HEK293T (cell line): ENCODE measurements at regions not wholly inside any gene's neighbourhood (a gene's known extent, or its start where the extent isn't known, plus 50 kb on each side); places are given as distances from the start of the nearest gene placed in this dataset.

Experiments
- CTCF ChIA-PET: fragments of 350-600 bp; formaldehyde crosslinking; extraction: SDS; loops from one replicate; lab custom pipeline; 2021; ENCODE audit warnings: antibody characterized with exemption, inconsistent platforms; lab: Yijun Ruan, JAX
- POLR2A ChIA-PET: fragments of 350-600 bp; formaldehyde crosslinking; extraction: SDS; loops from one replicate; lab custom pipeline; 2020; ENCODE audit warnings: antibody characterized with exemption, inconsistent platforms; lab: Yijun Ruan, JAX
- DNase-seq: peaks from one replicate; pipeline ENCODE4 v3.0.0; 2012; ENCODE audit warnings: mixed read lengths; ENCODE audit errors: extremely low spot score
- ARNT ChIP-seq: fragments of 450-650 bp; IDR thresholded peaks from 2 replicates; pipeline ENCODE4 v1.6.1; 2017; ENCODE audit warnings: mild to moderate bottlenecking
- BHLHE40 ChIP-seq: fragments of 450-650 bp; IDR thresholded peaks from 2 replicates; pipeline ENCODE4 v1.6.1; 2016; ENCODE audit warnings: mild to moderate bottlenecking, moderate library complexity, borderline replicate concordance
- CTBP1 ChIP-seq: fragments of 450-650 bp; IDR thresholded peaks from 2 replicates; pipeline ENCODE4 v1.6.1; 2016; ENCODE audit warnings: borderline replicate concordance
- ELF4 ChIP-seq: fragments of 450-650 bp; IDR thresholded peaks from 2 replicates; pipeline ENCODE4 v1.6.1; 2017; ENCODE audit warnings: antibody characterized with exemption
- FOXA1 ChIP-seq: fragments of 450-650 bp; IDR thresholded peaks from 2 replicates; pipeline ENCODE4 v1.6.1; 2016; ENCODE audit warnings: mild to moderate bottlenecking
- FOXK2 ChIP-seq: fragments of 450-650 bp; IDR thresholded peaks from 2 replicates; pipeline ENCODE4 v1.6.1; 2016; ENCODE audit warnings: mild to moderate bottlenecking
- FOXM1 ChIP-seq: fragments of 450-650 bp; IDR thresholded peaks from 2 replicates; pipeline ENCODE4 v1.6.1; 2017; ENCODE audit warnings: mild to moderate bottlenecking, borderline replicate concordance
- HDGF ChIP-seq: fragments of 450-650 bp; IDR thresholded peaks from 2 replicates; pipeline ENCODE4 v1.6.1; 2017; ENCODE audit warnings: antibody characterized with exemption, borderline replicate concordance
- L3MBTL2 ChIP-seq: fragments of 450-650 bp; conservative IDR thresholded peaks from 2 replicates; pipeline ENCODE4 v1.6.1; 2016; ENCODE audit warnings: mild to moderate bottlenecking
- LEF1 ChIP-seq: fragments of 450-650 bp; IDR thresholded peaks from 2 replicates; pipeline ENCODE4 v1.6.1; 2017; ENCODE audit warnings: mild to moderate bottlenecking, borderline replicate concordance
- NFRKB ChIP-seq: fragments of 450-650 bp; IDR thresholded peaks from 2 replicates; pipeline ENCODE4 v1.6.1; 2016; ENCODE audit warnings: mild to moderate bottlenecking, moderate library complexity
- SP1 ChIP-seq: fragments of 450-650 bp; IDR thresholded peaks from 2 replicates; pipeline ENCODE4 v1.6.1; 2017
- SUZ12 ChIP-seq: fragments of 450-650 bp; IDR thresholded peaks from 2 replicates; pipeline ENCODE4 v1.6.1; 2016; ENCODE audit warnings: mild to moderate bottlenecking
- TARDBP ChIP-seq: fragments of 450-650 bp; IDR thresholded peaks from 2 replicates; pipeline ENCODE4 v1.6.1; 2016
- ZNF384 ChIP-seq: fragments of 450-650 bp; IDR thresholded peaks from 2 replicates; pipeline ENCODE4 v1.6.1; 2016
- TF ChIP-seq, protein P1 (sequence below): fragments of 450-650 bp; IDR thresholded peaks from 2 replicates; pipeline ENCODE4 v1.6.1; 2016

DNA sequence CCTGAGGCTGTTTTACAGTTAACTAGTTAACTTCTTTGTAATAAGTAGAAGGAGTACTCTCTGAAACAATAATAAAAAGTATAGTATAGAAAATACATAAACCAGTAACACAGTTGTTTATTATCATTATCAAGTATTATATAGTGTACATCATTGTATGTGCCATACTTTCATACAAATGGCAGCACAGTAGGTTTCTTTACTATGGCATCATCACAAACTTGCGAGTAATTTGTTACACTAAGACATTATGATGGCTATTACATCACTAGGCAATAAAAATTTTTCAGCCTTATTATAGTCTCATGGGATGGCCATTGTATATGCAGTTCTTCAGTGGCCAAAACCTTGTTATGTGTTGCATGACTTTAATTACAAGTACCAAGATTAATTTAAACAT lies 1376.5 kb upstream of the ADGRL2 start:
- CTCF ChIA-PET = no interaction called here
- POLR2A ChIA-PET = no interaction called here
- DNase-seq = no peak
- TF ChIP-seq, protein P1, sequence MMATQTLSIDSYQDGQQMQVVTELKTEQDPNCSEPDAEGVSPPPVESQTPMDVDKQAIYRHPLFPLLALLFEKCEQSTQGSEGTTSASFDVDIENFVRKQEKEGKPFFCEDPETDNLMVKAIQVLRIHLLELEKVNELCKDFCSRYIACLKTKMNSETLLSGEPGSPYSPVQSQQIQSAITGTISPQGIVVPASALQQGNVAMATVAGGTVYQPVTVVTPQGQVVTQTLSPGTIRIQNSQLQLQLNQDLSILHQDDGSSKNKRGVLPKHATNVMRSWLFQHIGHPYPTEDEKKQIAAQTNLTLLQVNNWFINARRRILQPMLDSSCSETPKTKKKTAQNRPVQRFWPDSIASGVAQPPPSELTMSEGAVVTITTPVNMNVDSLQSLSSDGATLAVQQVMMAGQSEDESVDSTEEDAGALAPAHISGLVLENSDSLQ = peak; percentile 55
- TF ChIP-seq ZNF384 (no peak), FOXM1 (no peak), ELF4 (no peak), SUZ12 (no peak)

DNA sequence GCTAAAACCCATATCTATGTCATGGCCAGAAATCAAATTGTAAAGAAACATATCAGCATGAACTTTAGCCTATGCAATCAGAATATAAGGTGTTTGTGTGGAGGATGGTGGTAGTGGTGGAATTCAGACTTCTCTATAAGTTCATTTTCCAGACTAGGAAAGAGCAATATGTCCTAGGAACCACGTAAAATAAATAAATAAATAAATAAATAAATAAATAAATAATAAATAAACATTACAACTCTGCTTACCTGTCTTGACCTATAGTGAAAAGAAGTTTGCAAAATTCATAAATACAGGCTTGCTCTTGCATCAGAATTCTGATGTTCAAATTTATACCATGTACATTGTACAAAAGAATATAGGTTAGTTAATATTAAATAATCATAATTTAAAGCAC lies 1382.6 kb upstream of the ADGRL2 start:
- DNase-seq = no peak
- TF ChIP-seq LEF1 (no peak), ARNT (no peak), L3MBTL2 (no peak), ELF4 (no peak), SUZ12 (no peak), ZNF384 (no peak), BHLHE40 (no peak), TARDBP (no peak), FOXA1 (no peak), HDGF (no peak), NFRKB (no peak)
- TF ChIP-seq, protein P1 = no peak
- CTCF ChIA-PET = no interaction called here
- POLR2A ChIA-PET = no interaction called here

DNA sequence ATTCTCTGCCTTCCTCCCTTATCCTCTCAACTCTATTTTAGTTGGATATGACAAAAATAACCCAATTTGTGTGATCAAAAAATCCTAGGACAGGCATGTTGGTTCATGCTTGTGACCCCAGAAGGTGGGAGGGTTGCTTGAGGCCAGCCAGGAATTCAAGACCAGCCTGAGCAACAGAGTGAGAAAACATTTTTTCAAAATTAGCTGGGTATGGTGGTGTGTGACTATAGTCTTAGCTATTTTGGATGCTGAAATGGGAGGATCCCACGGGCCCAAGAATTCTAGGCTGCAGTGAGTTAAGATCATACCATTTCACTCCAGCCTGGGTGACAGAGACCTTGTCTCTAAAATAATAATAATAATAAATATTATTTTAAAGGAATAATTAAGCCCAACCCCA lies 1383.1 kb upstream of the ADGRL2 start:
- ChIA-PET POLR2A (no interaction called here), CTCF (no interaction called here)
- TF ChIP-seq CTBP1 = no peak
- no peak for TF ChIP-seq HDGF
- TF ChIP-seq SP1 = no peak
- no peak for TF ChIP-seq NFRKB
- no peak for TF ChIP-seq FOXM1
- TF ChIP-seq ARNT = no peak
- TF ChIP-seq FOXK2 = no peak
- TF ChIP-seq SUZ12 = no peak
- TF ChIP-seq LEF1 = no peak
- TF ChIP-seq ZNF384 = no peak
- no peak for TF ChIP-seq ELF4
- TF ChIP-seq L3MBTL2 = no peak
- TF ChIP-seq FOXA1 = no peak
- TF ChIP-seq TARDBP = no peak
- TF ChIP-seq, protein P1 = no peak
- no peak for DNase-seq

DNA sequence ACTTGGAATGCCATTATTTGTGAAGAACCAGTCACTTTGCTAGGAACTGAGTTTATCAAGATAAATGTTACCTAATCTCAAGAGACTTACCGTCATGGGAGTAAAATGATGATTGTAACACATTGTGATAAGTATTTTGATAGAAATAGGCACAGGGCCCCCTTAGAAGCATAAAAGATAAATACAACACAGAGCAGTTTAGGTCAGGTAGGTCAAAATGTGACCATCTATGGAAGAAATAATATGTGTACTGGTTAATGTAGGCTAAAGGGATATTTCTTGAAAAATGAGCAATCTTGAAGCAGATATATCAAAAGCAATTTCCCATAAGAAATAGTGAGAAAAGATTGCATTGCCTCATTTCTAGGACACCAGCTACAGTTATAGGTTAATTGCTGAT lies 1386.8 kb upstream of the ADGRL2 start:
- TF ChIP-seq ZNF384 (no peak), LEF1 (no peak), SP1 (no peak), L3MBTL2 (no peak), FOXM1 (no peak), SUZ12 (no peak), ARNT (no peak)
- no peak for DNase-seq
- ChIA-PET POLR2A (no interaction called here), CTCF (no interaction called here)

DNA sequence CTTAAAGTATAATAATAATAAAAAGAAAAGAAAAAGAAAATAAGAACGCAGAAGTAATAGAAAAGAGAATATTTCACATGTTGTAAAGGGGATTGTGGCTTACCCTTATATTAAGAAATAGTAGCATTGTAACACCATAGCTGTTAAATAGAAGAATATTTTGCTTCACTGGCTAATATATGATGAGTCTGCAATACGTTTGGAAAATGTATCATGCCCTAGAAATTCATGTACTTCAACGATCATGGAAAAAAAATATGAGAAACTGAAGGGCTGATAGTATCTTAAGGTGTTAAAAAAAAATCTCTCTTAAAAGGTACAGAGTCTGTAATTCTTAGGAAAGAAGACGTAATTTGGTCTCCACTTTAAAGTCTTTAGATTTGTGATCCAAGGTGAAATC lies 1390.5 kb upstream of the ADGRL2 start:
- no peak for DNase-seq
- POLR2A ChIA-PET = no interaction called here
- CTCF ChIA-PET = no interaction called here
- TF ChIP-seq NFRKB = no peak
- no peak for TF ChIP-seq L3MBTL2
- no peak for TF ChIP-seq FOXK2
- no peak for TF ChIP-seq SP1
- no peak for TF ChIP-seq HDGF
- TF ChIP-seq ZNF384 = no peak
- TF ChIP-seq FOXM1 = no peak

DNA sequence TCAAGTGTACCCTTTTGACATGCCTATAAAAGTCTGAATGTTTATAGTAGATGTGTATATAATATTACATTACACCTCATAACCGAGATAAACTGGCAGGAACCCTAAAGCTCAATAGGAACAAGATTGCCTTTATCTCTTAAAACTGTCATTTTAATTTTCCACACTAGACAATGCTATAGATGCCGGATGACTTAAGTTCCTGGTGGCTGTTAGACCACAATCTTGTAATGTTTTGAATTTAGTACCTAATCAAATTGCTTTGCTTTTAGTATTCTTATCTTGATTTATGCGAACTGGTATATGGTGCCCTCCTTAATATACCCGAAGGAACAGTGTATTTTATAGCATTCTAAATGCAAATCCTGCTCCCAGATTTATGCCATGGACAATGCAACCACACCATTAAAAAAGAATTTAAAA lies 1397.0 kb upstream of the ADGRL4 start:
- DNase-seq = peak; percentile 68
- ChIA-PET CTCF (no interaction called here), POLR2A (no interaction called here)
- TF ChIP-seq SUZ12 = no peak
- TF ChIP-seq HDGF = no peak
- TF ChIP-seq FOXM1 = peak; percentile 97
- TF ChIP-seq FOXA1 = peak; percentile 96
- TF ChIP-seq TARDBP = peak; percentile 79
- TF ChIP-seq CTBP1 = peak; percentile 99
- TF ChIP-seq NFRKB = no peak
- TF ChIP-seq ZNF384 = peak; percentile 86
- TF ChIP-seq ARNT = peak; percentile 96
- TF ChIP-seq L3MBTL2 = no peak
- no peak for TF ChIP-seq ELF4
- TF ChIP-seq, protein P1 = peak; percentile 98
- TF ChIP-seq FOXK2 = peak; percentile 82
- TF ChIP-seq SP1 = no peak
- peak; percentile 36; the same call in 1 of the 2 replicates for TF ChIP-seq BHLHE40
- TF ChIP-seq LEF1 = peak; percentile 99
